ENCODE measurements at regions not wholly inside any gene's neighbourhood (a gene's known extent, or its start where the extent isn't known, plus 50 kb on each side); places are given as distances from the start of the nearest gene placed in this dataset.

- Histone ChIP-seq H3K27ac (no peak overlapping the region), H3K4me3 (no peak overlapping the region), H3K9me3 (no peaks in the 10 kb centered on the region), H3K4me1 (peaks cover 0 to 10% (median 0%) of the 10 kb centered on the region in 3 donors), H3K36me3 (no peaks in the 10 kb centered on the region), H3K27me3 (no peaks in the 10 kb centered on the region)
- ATAC-seq = no peak
- TF ChIP-seq POLR2A (IDR thresholded peaks at IDR 0.05) (no peak), POLR2AphosphoS5 (IDR thresholded peaks at IDR 0.05) (no peak), EP300 (IDR thresholded peaks at IDR 0.05) (no peak), CTCF (IDR thresholded peaks at IDR 0.05) (no peak)
- WGBS, 2 donors (ENCODE audit: low coverage in 1 of 2) = 94% methylated on average over 2 of the region's 2 CpGs; no CpG with 5 or more reads in 1 of the 2 donors
Observed at GRCh38 chr9:99735041-99735440, 86.6 kb upstream of the NR4A3 start.

GRCh38 chr9:99736291-99736690, 85.4 kb upstream of the NR4A3 start:
- H3K27ac ChIP-seq = no peak overlapping the region
- H3K4me3 ChIP-seq = no peak overlapping the region
- ATAC-seq = no peak
- no peaks in the 10 kb centered on the region for H3K9me3 ChIP-seq
- no peaks in the 10 kb centered on the region for H3K27me3 ChIP-seq
- 51% methylated on average over 3 of the region's 3 CpGs; no CpG with 5 or more reads in 1 of the 2 donors for WGBS, 2 donors (ENCODE audit: low coverage in 1 of 2)
- peaks cover 0 to 10% (median 0%) of the 10 kb centered on the region in 3 donors for H3K4me1 ChIP-seq
- no peaks in the 10 kb centered on the region for H3K36me3 ChIP-seq
- TF ChIP-seq EP300 (IDR thresholded peaks at IDR 0.05) (no peak), POLR2A (IDR thresholded peaks at IDR 0.05) (no peak), POLR2AphosphoS5 (IDR thresholded peaks at IDR 0.05) (no peak), CTCF (IDR thresholded peaks at IDR 0.05) (no peak)

- no peaks in the 10 kb centered on the region for H3K27me3 ChIP-seq
- no peak for ATAC-seq
- H3K36me3 ChIP-seq = no peaks in the 10 kb centered on the region
- H3K9me3 ChIP-seq = no peaks in the 10 kb centered on the region
- 87 to 96% methylated on average over 4 of the region's 4 CpGs for WGBS, 2 donors (ENCODE audit: low coverage in 1 of 2)
- peaks cover 0 to under 1% (median 0%) of the 10 kb centered on the region in 3 donors for H3K4me1 ChIP-seq
- no peak for TF ChIP-seq CTCF (IDR thresholded peaks at IDR 0.05)
- no peak for TF ChIP-seq EP300 (IDR thresholded peaks at IDR 0.05)
- TF ChIP-seq POLR2A (IDR thresholded peaks at IDR 0.05) = no peak
- TF ChIP-seq POLR2AphosphoS5 (IDR thresholded peaks at IDR 0.05) = no peak
- no peak overlapping the region for H3K27ac ChIP-seq
- H3K4me3 ChIP-seq = no peak overlapping the region
Observed at GRCh38 chr9:99737649-99738048, 84.0 kb upstream of the NR4A3 start.

- no peak for ATAC-seq
- TF ChIP-seq CTCF (IDR thresholded peaks at IDR 0.05) = no peak
- TF ChIP-seq POLR2A (IDR thresholded peaks at IDR 0.05) = no peak
- TF ChIP-seq POLR2AphosphoS5 (IDR thresholded peaks at IDR 0.05) = no peak
- no peak for TF ChIP-seq EP300 (IDR thresholded peaks at IDR 0.05)
- Histone ChIP-seq H3K27me3 (no peaks in the 10 kb centered on the region), H3K36me3 (no peaks in the 10 kb centered on the region), H3K4me3 (no peak overlapping the region), H3K9me3 (no peaks in the 10 kb centered on the region), H3K4me1 (no peaks in the 10 kb centered on the region), H3K27ac (no peak overlapping the region)
- WGBS, 2 donors (ENCODE audit: low coverage in 1 of 2) = 42 to 64% methylated on average over 2 of the region's 2 CpGs
Observed at GRCh38 chr9:99743006-99743405, 78.7 kb upstream of the NR4A3 start.

GRCh38 chr9:99743455-99743854, 78.2 kb upstream of the NR4A3 start:
- no peaks in the 10 kb centered on the region for H3K27me3 ChIP-seq
- ATAC-seq = no peak
- H3K27ac ChIP-seq = no peak overlapping the region
- TF ChIP-seq CTCF (IDR thresholded peaks at IDR 0.05) = no peak
- TF ChIP-seq POLR2A (IDR thresholded peaks at IDR 0.05) = no peak
- no peak for TF ChIP-seq POLR2AphosphoS5 (IDR thresholded peaks at IDR 0.05)
- TF ChIP-seq EP300 (IDR thresholded peaks at IDR 0.05) = no peak
- 71 to 74% methylated on average over 3 of the region's 3 CpGs for WGBS, 2 donors (ENCODE audit: low coverage in 1 of 2)
- H3K36me3 ChIP-seq = no peaks in the 10 kb centered on the region
- no peaks in the 10 kb centered on the region for H3K9me3 ChIP-seq
- H3K4me3 ChIP-seq = no peak overlapping the region
- no peaks in the 10 kb centered on the region for H3K4me1 ChIP-seq
